KMS-11 (cell line): ENCODE measurements at regions not wholly inside any gene's neighbourhood (a gene's known extent, or its start where the extent isn't known, plus 50 kb on each side); places are given as distances from the start of the nearest gene placed in this dataset.
A peak's percentile ranks its signal among the peaks of the same experiment; 100 is the strongest.

ENCODE experiments used
- H2AFZ ChIP-seq: fragments of 200-600 bp; sonication (generic); 2 replicates; pipeline ENCODE4 v1.6.1; 2016; ENCODE audit warnings: antibody characterized with exemption, mixed run types, low read depth
- H3K27ac ChIP-seq: fragments of 200-600 bp; sonication (generic); 2 replicates; pipeline ENCODE4 v1.6.1; 2016; ENCODE audit warnings: mild to moderate bottlenecking, mixed run types
- H3K27me3 ChIP-seq: fragments of 200-600 bp; sonication (generic); 2 replicates; pipeline ENCODE4 v1.6.1; 2017; ENCODE audit warnings: mild to moderate bottlenecking, low read depth, mixed run types, moderate library complexity; ENCODE audit not compliant: insufficient read depth
- H3K36me3 ChIP-seq: fragments of 200-600 bp; sonication (generic); 2 replicates; pipeline ENCODE4 v1.6.1; 2017; ENCODE audit warnings: mild to moderate bottlenecking, mixed run types; ENCODE audit not compliant: insufficient read depth
- H3K4me1 ChIP-seq: fragments of 200-600 bp; sonication (generic); 2 replicates; pipeline ENCODE4 v1.6.1; 2016; ENCODE audit warnings: mild to moderate bottlenecking, low read depth, mixed run types; ENCODE audit not compliant: poor library complexity, severe bottlenecking
- H3K4me2 ChIP-seq: fragments of 200-600 bp; sonication (generic); 2 replicates; pipeline ENCODE4 v1.7.0; 2016; ENCODE audit warnings: mild to moderate bottlenecking, mixed run types
- H3K4me3 ChIP-seq: fragments of 200-600 bp; sonication (generic); IDR thresholded peaks from 2 replicates; pipeline ENCODE4 v1.6.1; 2017; ENCODE audit warnings: low read depth, low read length, mixed read lengths; ENCODE audit not compliant: insufficient read depth
- H3K79me2 ChIP-seq: fragments of 200-600 bp; sonication (generic); 2 replicates; pipeline ENCODE4 v1.6.1; 2016; ENCODE audit warnings: low read depth, mixed run types; ENCODE audit not compliant: insufficient read depth
- H3K9ac ChIP-seq: fragments of 200-600 bp; sonication (generic); 2 replicates; pipeline ENCODE4 v1.6.1; 2016; ENCODE audit warnings: mild to moderate bottlenecking, mixed run types
- H4K20me1 ChIP-seq: fragments of 200-600 bp; sonication (generic); 2 replicates; pipeline ENCODE4 v1.6.1; 2016; ENCODE audit warnings: mild to moderate bottlenecking, mixed run types; ENCODE audit not compliant: insufficient read depth
- CTCF ChIP-seq: fragments of 200-600 bp; sonication (generic); conservative IDR thresholded peaks from 2 replicates; pipeline ENCODE4 v1.6.1; 2017; ENCODE audit warnings: low read depth, mild to moderate bottlenecking, antibody characterized with exemption, low read length, moderate library complexity, mixed read lengths

- Histone ChIP-seq H3K4me3 (no peak overlapping the region), H3K9ac (no peak overlapping the region), H4K20me1 (no peaks in the 10 kb centered on the region), H3K4me1 (peaks cover 21% of the 10 kb centered on the region), H3K27ac (no peak overlapping the region), H2AFZ (no peak overlapping the region), H3K36me3 (no peaks in the 10 kb centered on the region), H3K27me3 (no peaks in the 10 kb centered on the region), H3K4me2 (no peak overlapping the region), H3K79me2 (no peaks in the 10 kb centered on the region)
- TF ChIP-seq CTCF = no peak
Measured at GRCh38 chr5:56749842-56750241, 65.5 kb upstream of the MAP3K1 start.

GRCh38 chr5:56746553-56747339 lies 68.6 kb upstream of the MAP3K1 start:
- H3K4me1 ChIP-seq = peaks cover 21% of the 10 kb centered on the region
- peak overlapping the region; percentile 35 for H2AFZ ChIP-seq
- H4K20me1 ChIP-seq = no peaks in the 10 kb centered on the region
- peak overlapping the region; percentile 9; the same call in 1 of the 2 replicates for H3K9ac ChIP-seq
- no peaks in the 10 kb centered on the region for H3K79me2 ChIP-seq
- no peak for TF ChIP-seq CTCF
- H3K4me2 ChIP-seq = peak overlapping the region; percentile 57
- H3K27me3 ChIP-seq = no peaks in the 10 kb centered on the region
- H3K36me3 ChIP-seq = no peaks in the 10 kb centered on the region
- peak overlapping the region; percentile 55 for H3K27ac ChIP-seq
- no peak overlapping the region for H3K4me3 ChIP-seq

- no peak for TF ChIP-seq CTCF
- Histone ChIP-seq H3K27me3 (no peaks in the 10 kb centered on the region), H3K4me3 (no peak overlapping the region), H3K36me3 (no peaks in the 10 kb centered on the region), H3K9ac (peak overlapping the region; percentile 9; the same call in 1 of the 2 replicates), H4K20me1 (no peaks in the 10 kb centered on the region), H2AFZ (peak overlapping the region; percentile 35; the same call in 1 of the 2 replicates), H3K4me2 (peak overlapping the region; percentile 57; the same call in 1 of the 2 replicates), H3K27ac (peak overlapping the region; percentile 55), H3K4me1 (peaks cover 21% of the 10 kb centered on the region), H3K79me2 (no peaks in the 10 kb centered on the region)
Measured at GRCh38 chr5:56745864-56746263, 69.5 kb upstream of the MAP3K1 start.

- Histone ChIP-seq H3K4me1 (peaks cover 3% of the 10 kb centered on the region), H4K20me1 (no peaks in the 10 kb centered on the region), H3K79me2 (no peaks in the 10 kb centered on the region), H3K27me3 (no peaks in the 10 kb centered on the region), H3K27ac (no peak overlapping the region), H3K4me3 (no peak overlapping the region), H2AFZ (no peak overlapping the region), H3K36me3 (no peaks in the 10 kb centered on the region), H3K9ac (no peak overlapping the region), H3K4me2 (no peak overlapping the region)
- no peak for TF ChIP-seq CTCF
Measured at GRCh38 chr5:56740868-56741267, 74.5 kb upstream of the MAP3K1 start.
